ENCODE measurements at regions not wholly inside any gene's neighbourhood (a gene's known extent, or its start where the extent isn't known, plus 50 kb on each side); places are given as distances from the start of the nearest gene placed in this dataset.

GRCh38 chr16:79316004-79316458 lies 284.5 kb downstream of the MAF start:
- Histone ChIP-seq H3K4me2 (ENCODE audit: low read length, poor library complexity, severe bottlenecking) (no peak overlapping the region), H3K4me3 (ENCODE audit: insufficient read depth in 1 of 2, low read depth in 1 of 2, low read length in 2 of 2) (no peak overlapping the region), H2BK120ac (ENCODE audit: low read depth, low read length) (no peak overlapping the region), H2AK5ac (ENCODE audit: low read length, severe bottlenecking) (no peak overlapping the region), H2BK5ac (ENCODE audit: low read depth, low read length, poor library complexity, severe bottlenecking) (no peak overlapping the region), H3K9ac (ENCODE audit: low read length) (no peak overlapping the region), H3K79me1 (replicated peaks; ENCODE audit: low read length, poor library complexity, severe bottlenecking) (no peaks in the 10 kb centered on the region), H4K91ac (ENCODE audit: low read length) (no peak overlapping the region), H3K4me1 (ENCODE audit: control insufficient read depth, insufficient read depth, low read depth, low read length) (no peaks in the 10 kb centered on the region), H2BK15ac (ENCODE audit: low read depth, poor library complexity, severe bottlenecking) (no peak overlapping the region), H3K4ac (ENCODE audit: low read depth in 1 of 2, low read length in 2 of 2) (no peak overlapping the region), H3K27me3 (ENCODE audit: control insufficient read depth in 1 of 2, insufficient read depth in 1 of 2, low read length in 2 of 2) (peaks cover 0 to 19% of the 10 kb centered on the region in 2 experiments), H2BK12ac (ENCODE audit: low read length in 2 of 2) (no peak overlapping the region), H2AFZ (ENCODE audit: low read depth, low read length) (no peak overlapping the region), H3K9me3 (ENCODE audit: control insufficient read depth, low read length) (no peaks in the 10 kb centered on the region), H3K14ac (ENCODE audit: low read length in 2 of 2) (no peak overlapping the region), H3K36me3 (ENCODE audit: control insufficient read depth in 1 of 2, insufficient read depth in 2 of 2, low read depth in 1 of 2, low read length in 2 of 2) (no peaks in the 10 kb centered on the region), H3K27ac (ENCODE audit: low read length, poor library complexity, severe bottlenecking) (no peak overlapping the region), H3K18ac (ENCODE audit: low read depth in 1 of 2, low read length in 2 of 2) (no peak overlapping the region), H3K23ac (ENCODE audit: low read length in 2 of 2) (no peak overlapping the region), H4K8ac (ENCODE audit: low read length) (no peak overlapping the region)
- WGBS = 90% methylated on average over 8 of the region's 8 CpGs
- no peak for DNase-seq

- H4K91ac ChIP-seq (ENCODE audit: low read length) = no peak overlapping the region
These were observed 288.0 kb downstream of the MAF start for GRCh38 chr16:79312502-79312901.

GRCh38 chr16:79310710-79311109 lies 289.8 kb downstream of the MAF start:
- Histone ChIP-seq H3K79me1 (replicated peaks; ENCODE audit: low read length, poor library complexity, severe bottlenecking) (no peaks in the 10 kb centered on the region), H2AK5ac (ENCODE audit: low read length, severe bottlenecking) (no peak overlapping the region), H3K4me3 (ENCODE audit: insufficient read depth in 1 of 2, low read depth in 1 of 2, low read length in 2 of 2) (no peak overlapping the region), H2BK120ac (ENCODE audit: low read depth, low read length) (no peak overlapping the region), H2BK12ac (ENCODE audit: low read length in 2 of 2) (no peak overlapping the region), H3K27ac (ENCODE audit: low read length, poor library complexity, severe bottlenecking) (no peak overlapping the region), H3K27me3 (ENCODE audit: control insufficient read depth in 1 of 2, insufficient read depth in 1 of 2, low read length in 2 of 2) (peaks cover 3 to 8% of the 10 kb centered on the region in 2 experiments), H3K18ac (ENCODE audit: low read depth in 1 of 2, low read length in 2 of 2) (no peak overlapping the region), H2AFZ (ENCODE audit: low read depth, low read length) (no peak overlapping the region), H3K23ac (ENCODE audit: low read length in 2 of 2) (no peak overlapping the region), H3K9me3 (ENCODE audit: control insufficient read depth, low read length) (no peaks in the 10 kb centered on the region), H3K36me3 (ENCODE audit: control insufficient read depth in 1 of 2, insufficient read depth in 2 of 2, low read depth in 1 of 2, low read length in 2 of 2) (no peaks in the 10 kb centered on the region), H4K8ac (ENCODE audit: low read length) (no peak overlapping the region), H3K4me2 (ENCODE audit: low read length, poor library complexity, severe bottlenecking) (no peak overlapping the region), H3K9ac (ENCODE audit: low read length) (no peak overlapping the region), H4K91ac (ENCODE audit: low read length) (no peak overlapping the region), H3K4ac (ENCODE audit: low read depth in 1 of 2, low read length in 2 of 2) (no peak overlapping the region), H2BK15ac (ENCODE audit: low read depth, poor library complexity, severe bottlenecking) (no peak overlapping the region), H3K14ac (ENCODE audit: low read length in 2 of 2) (no peak overlapping the region), H3K4me1 (ENCODE audit: control insufficient read depth, insufficient read depth, low read depth, low read length) (no peaks in the 10 kb centered on the region), H2BK5ac (ENCODE audit: low read depth, low read length, poor library complexity, severe bottlenecking) (no peak overlapping the region)
- 91% methylated on average over 7 of the region's 7 CpGs for WGBS
- no peak for DNase-seq

More at GRCh38 chr16:79312502-79312901, 288.0 kb downstream of the MAF start:
- Histone ChIP-seq H2BK12ac (ENCODE audit: low read length in 2 of 2) (no peak overlapping the region), H3K14ac (ENCODE audit: low read length in 2 of 2) (no peak overlapping the region), H2BK15ac (ENCODE audit: low read depth, poor library complexity, severe bottlenecking) (no peak overlapping the region), H3K4me1 (ENCODE audit: control insufficient read depth, insufficient read depth, low read depth, low read length) (no peaks in the 10 kb centered on the region), H3K4me2 (ENCODE audit: low read length, poor library complexity, severe bottlenecking) (no peak overlapping the region), H3K36me3 (ENCODE audit: control insufficient read depth in 1 of 2, insufficient read depth in 2 of 2, low read depth in 1 of 2, low read length in 2 of 2) (no peaks in the 10 kb centered on the region), H3K27me3 (ENCODE audit: control insufficient read depth in 1 of 2, insufficient read depth in 1 of 2, low read length in 2 of 2) (peaks cover 3 to 12% of the 10 kb centered on the region in 2 experiments), H2BK120ac (ENCODE audit: low read depth, low read length) (no peak overlapping the region), H3K27ac (ENCODE audit: low read length, poor library complexity, severe bottlenecking) (no peak overlapping the region), H3K4me3 (ENCODE audit: insufficient read depth in 1 of 2, low read depth in 1 of 2, low read length in 2 of 2) (no peak overlapping the region), H3K9me3 (ENCODE audit: control insufficient read depth, low read length) (no peaks in the 10 kb centered on the region), H3K18ac (ENCODE audit: low read depth in 1 of 2, low read length in 2 of 2) (no peak overlapping the region), H3K23ac (ENCODE audit: low read length in 2 of 2) (no peak overlapping the region), H2AK5ac (ENCODE audit: low read length, severe bottlenecking) (no peak overlapping the region), H3K79me1 (replicated peaks; ENCODE audit: low read length, poor library complexity, severe bottlenecking) (no peaks in the 10 kb centered on the region), H2AFZ (ENCODE audit: low read depth, low read length) (no peak overlapping the region), H4K8ac (ENCODE audit: low read length) (no peak overlapping the region), H3K9ac (ENCODE audit: low read length) (no peak overlapping the region), H3K4ac (ENCODE audit: low read depth in 1 of 2, low read length in 2 of 2) (no peak overlapping the region), H2BK5ac (ENCODE audit: low read depth, low read length, poor library complexity, severe bottlenecking) (no peak overlapping the region)
- 67% methylated on average over 11 of the region's 11 CpGs for WGBS
- no peak for DNase-seq

- Histone ChIP-seq H2BK15ac (ENCODE audit: low read depth, poor library complexity, severe bottlenecking) (no peak overlapping the region), H3K79me1 (replicated peaks; ENCODE audit: low read length, poor library complexity, severe bottlenecking) (no peaks in the 10 kb centered on the region), H3K4me1 (ENCODE audit: control insufficient read depth, insufficient read depth, low read depth, low read length) (no peaks in the 10 kb centered on the region), H2BK120ac (ENCODE audit: low read depth, low read length) (no peak overlapping the region), H3K27me3 (ENCODE audit: control insufficient read depth in 1 of 2, insufficient read depth in 1 of 2, low read length in 2 of 2) (peaks cover 3 to 8% of the 10 kb centered on the region in 2 experiments), H3K4me3 (ENCODE audit: insufficient read depth in 1 of 2, low read depth in 1 of 2, low read length in 2 of 2) (no peak overlapping the region), H3K14ac (ENCODE audit: low read length in 2 of 2) (no peak overlapping the region), H3K9ac (ENCODE audit: low read length) (no peak overlapping the region), H3K27ac (ENCODE audit: low read length, poor library complexity, severe bottlenecking) (no peak overlapping the region), H3K9me3 (ENCODE audit: control insufficient read depth, low read length) (no peaks in the 10 kb centered on the region), H2BK12ac (ENCODE audit: low read length in 2 of 2) (no peak overlapping the region), H2AFZ (ENCODE audit: low read depth, low read length) (no peak overlapping the region), H2AK5ac (ENCODE audit: low read length, severe bottlenecking) (no peak overlapping the region), H3K4ac (ENCODE audit: low read depth in 1 of 2, low read length in 2 of 2) (no peak overlapping the region), H3K18ac (ENCODE audit: low read depth in 1 of 2, low read length in 2 of 2) (no peak overlapping the region), H3K36me3 (ENCODE audit: control insufficient read depth in 1 of 2, insufficient read depth in 2 of 2, low read depth in 1 of 2, low read length in 2 of 2) (no peaks in the 10 kb centered on the region), H3K4me2 (ENCODE audit: low read length, poor library complexity, severe bottlenecking) (no peak overlapping the region), H4K8ac (ENCODE audit: low read length) (no peak overlapping the region), H4K91ac (ENCODE audit: low read length) (no peak overlapping the region), H3K23ac (ENCODE audit: low read length in 2 of 2) (no peak overlapping the region), H2BK5ac (ENCODE audit: low read depth, low read length, poor library complexity, severe bottlenecking) (no peak overlapping the region)
- 67% methylated on average over 6 of the region's 6 CpGs for WGBS
- DNase-seq = no peak
These were observed 290.9 kb downstream of the MAF start for GRCh38 chr16:79309606-79310005.
